ENCODE measurements at regions not wholly inside any gene's neighbourhood (a gene's known extent, or its start where the extent isn't known, plus 50 kb on each side); places are given as distances from the start of the nearest gene placed in this dataset.

DNA sequence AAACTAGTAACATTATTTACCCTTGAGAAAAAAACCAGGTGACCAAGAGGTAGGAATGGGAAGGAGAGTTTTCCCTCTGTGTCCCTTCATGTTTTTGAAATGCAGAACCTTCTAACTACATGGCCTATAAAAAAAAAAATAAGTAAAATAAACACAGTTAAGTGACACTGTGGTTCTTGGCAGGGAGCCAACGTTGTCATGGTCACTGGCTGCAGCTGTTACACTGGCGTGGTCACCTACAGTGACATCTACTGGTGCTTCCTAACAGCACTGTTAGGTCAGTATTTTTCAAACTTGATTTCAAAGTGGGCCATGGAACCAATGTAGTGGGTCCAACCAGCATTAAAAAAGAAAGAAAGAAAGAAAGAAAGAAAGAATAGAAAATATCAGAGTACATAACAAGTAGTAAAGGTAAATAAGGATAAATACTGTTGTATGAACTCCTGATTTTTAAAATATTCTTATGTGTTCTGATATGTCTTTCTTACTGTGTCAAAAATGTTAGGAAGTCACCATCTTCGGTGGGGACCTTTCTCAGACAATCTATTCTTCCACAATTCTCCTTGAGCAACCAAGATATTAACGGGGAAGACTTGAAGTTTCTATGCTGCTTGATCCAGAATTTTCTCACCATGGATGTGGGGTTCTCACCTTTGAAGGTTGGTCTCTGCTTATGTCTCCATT is 59.1 kb upstream of the PJA2 start:
- no peaks in the 10 kb centered on the region for H3K36me3 Mint-ChIP-seq (ENCODE audit: insufficient read depth, unreplicated experiment)
- H3K27me3 Mint-ChIP-seq (ENCODE audit: insufficient read depth, unreplicated experiment): no peaks in the 10 kb centered on the region
- peaks cover 6% of the 10 kb centered on the region for H3K4me1 Mint-ChIP-seq (ENCODE audit: insufficient read depth, unreplicated experiment)
- TF ChIP-seq, protein P1, sequence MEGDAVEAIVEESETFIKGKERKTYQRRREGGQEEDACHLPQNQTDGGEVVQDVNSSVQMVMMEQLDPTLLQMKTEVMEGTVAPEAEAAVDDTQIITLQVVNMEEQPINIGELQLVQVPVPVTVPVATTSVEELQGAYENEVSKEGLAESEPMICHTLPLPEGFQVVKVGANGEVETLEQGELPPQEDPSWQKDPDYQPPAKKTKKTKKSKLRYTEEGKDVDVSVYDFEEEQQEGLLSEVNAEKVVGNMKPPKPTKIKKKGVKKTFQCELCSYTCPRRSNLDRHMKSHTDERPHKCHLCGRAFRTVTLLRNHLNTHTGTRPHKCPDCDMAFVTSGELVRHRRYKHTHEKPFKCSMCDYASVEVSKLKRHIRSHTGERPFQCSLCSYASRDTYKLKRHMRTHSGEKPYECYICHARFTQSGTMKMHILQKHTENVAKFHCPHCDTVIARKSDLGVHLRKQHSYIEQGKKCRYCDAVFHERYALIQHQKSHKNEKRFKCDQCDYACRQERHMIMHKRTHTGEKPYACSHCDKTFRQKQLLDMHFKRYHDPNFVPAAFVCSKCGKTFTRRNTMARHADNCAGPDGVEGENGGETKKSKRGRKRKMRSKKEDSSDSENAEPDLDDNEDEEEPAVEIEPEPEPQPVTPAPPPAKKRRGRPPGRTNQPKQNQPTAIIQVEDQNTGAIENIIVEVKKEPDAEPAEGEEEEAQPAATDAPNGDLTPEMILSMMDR (IDR thresholded peaks at IDR 0.05; ENCODE audit: unreplicated experiment): peak; percentile 63
- H3K4me3 Mint-ChIP-seq (ENCODE audit: unreplicated experiment): no peak overlapping the region
- no peaks in the 10 kb centered on the region for H3K9me3 Mint-ChIP-seq (ENCODE audit: unreplicated experiment)
- intact Hi-C loops (cut with micrococcal nuclease): loop anchor here (1.0 to 5.0 kb wide), 4 partner anchors 58 to 988 kb away; partner anchors contain the start of gene FER
- peak overlapping the region; percentile 24 for H3K27ac Mint-ChIP-seq (ENCODE audit: low read depth, unreplicated experiment)
- DNase-seq (ENCODE audit: unreplicated experiment): peak; percentile 96
- ChIA-PET CTCF (interaction anchor here (0.6 to 1.8 kb wide), 12 partner anchors 9 to 830 kb away, joined by 3 to 9 read pairs (median 3); no protein-coding TSS in a partner anchor), POLR2A (interaction anchor here (0.6 to 2.3 kb wide), 4 partner anchors 12 to 207 kb away, joined by 3 to 13 read pairs (median 4); partner anchors contain the start of gene PJA2)
- BruUV-seq (replicated peaks): no TSS peak

DNA sequence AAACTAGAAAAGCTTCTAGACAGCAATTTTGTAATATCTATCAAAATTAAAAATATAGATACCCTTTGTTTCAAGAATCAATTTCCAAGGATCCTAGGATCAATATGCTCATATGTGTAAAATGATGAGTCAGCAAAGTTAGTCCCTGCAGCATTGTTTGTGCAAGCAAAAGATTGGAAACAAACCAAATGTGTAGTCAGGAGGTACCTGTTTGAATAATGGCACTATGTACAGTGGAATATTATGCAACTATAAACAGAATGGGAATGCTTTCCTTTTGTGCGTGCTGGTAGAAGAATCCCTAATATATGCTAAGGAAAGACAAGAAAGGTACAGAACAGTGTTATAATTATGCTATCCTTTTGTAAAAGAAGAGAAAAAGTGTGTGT is 58.5 kb upstream of the PJA2 start:
- intact Hi-C loops (cut with micrococcal nuclease): loop anchor here (2.0 to 5.0 kb wide), 3 partner anchors 57 to 826 kb away; partner anchors contain the start of gene FER
- ChIA-PET POLR2A (interaction anchor here (0.9 to 2.3 kb wide), 3 partner anchors 11 to 59 kb away, joined by 4 to 13 read pairs (median 7); partner anchors contain the start of gene PJA2), CTCF (interaction anchor here (0.6 to 1.8 kb wide), 10 partner anchors 9 to 865 kb away, joined by 3 to 9 read pairs (median 4); no protein-coding TSS in a partner anchor)
- Mint-ChIP-seq H3K27ac (ENCODE audit: low read depth, unreplicated experiment) (no peak overlapping the region), H3K4me1 (ENCODE audit: insufficient read depth, unreplicated experiment) (peaks cover 6% of the 10 kb centered on the region), H3K4me3 (ENCODE audit: unreplicated experiment) (no peak overlapping the region), H3K36me3 (ENCODE audit: insufficient read depth, unreplicated experiment) (no peaks in the 10 kb centered on the region), H3K27me3 (ENCODE audit: insufficient read depth, unreplicated experiment) (no peaks in the 10 kb centered on the region), H3K9me3 (ENCODE audit: unreplicated experiment) (no peaks in the 10 kb centered on the region)
- peak; percentile 46 for DNase-seq (ENCODE audit: unreplicated experiment)
- TF ChIP-seq, protein P1 (IDR thresholded peaks at IDR 0.05; ENCODE audit: unreplicated experiment): no peak
- no TSS peak for BruUV-seq (replicated peaks)

DNA sequence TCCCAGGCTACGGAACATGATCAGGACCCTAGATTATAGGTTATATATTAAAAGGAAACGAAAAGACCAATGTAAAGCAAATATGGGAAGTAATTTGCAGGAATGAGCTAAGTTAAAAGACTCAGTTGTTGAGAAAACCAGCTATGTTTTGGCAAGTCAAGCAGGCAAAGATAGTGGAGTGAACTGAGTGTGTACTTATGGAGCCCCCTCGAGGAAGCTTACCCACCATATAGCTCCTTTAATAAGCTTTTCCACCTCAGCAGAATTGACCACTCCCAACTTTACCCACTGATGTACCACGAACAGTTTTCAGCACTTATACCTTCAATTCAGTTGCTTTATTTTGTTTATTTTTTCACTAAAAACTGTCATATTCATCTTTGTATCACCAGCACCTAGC is 57.3 kb upstream of the PJA2 start:
- no peaks in the 10 kb centered on the region for H3K27me3 Mint-ChIP-seq (ENCODE audit: insufficient read depth, unreplicated experiment)

More for the DNA sequence above, 57.3 kb upstream of the PJA2 start:
- Mint-ChIP-seq H3K36me3 (ENCODE audit: insufficient read depth, unreplicated experiment) (no peaks in the 10 kb centered on the region), H3K4me1 (ENCODE audit: insufficient read depth, unreplicated experiment) (peaks cover 6% of the 10 kb centered on the region), H3K9me3 (ENCODE audit: unreplicated experiment) (no peaks in the 10 kb centered on the region), H3K4me3 (ENCODE audit: unreplicated experiment) (no peak overlapping the region), H3K27ac (ENCODE audit: low read depth, unreplicated experiment) (no peak overlapping the region)
- BruUV-seq (replicated peaks): no TSS peak
- CTCF ChIA-PET: interaction anchor here (1.0 to 1.7 kb wide), 4 partner anchors 10 to 946 kb away, joined by 3 to 9 read pairs (median 5); partner anchors contain the start of gene PJA2
- DNase-seq (ENCODE audit: unreplicated experiment): no peak
- intact Hi-C loops (cut with micrococcal nuclease): loop anchor here (5.0 kb wide), 2 partner anchors 720 to 825 kb away; partner anchors contain the start of gene FER
- TF ChIP-seq, protein P1 (IDR thresholded peaks at IDR 0.05; ENCODE audit: unreplicated experiment): no peak
- POLR2A ChIA-PET: interaction anchor here (0.8 to 3.0 kb wide), 3 partner anchors 10 to 57 kb away, joined by 6 to 10 read pairs (median 7); partner anchors contain the start of gene PJA2
